ENCODE measurements at regions not wholly inside any gene's neighbourhood (a gene's known extent, or its start where the extent isn't known, plus 50 kb on each side); places are given as distances from the start of the nearest gene placed in this dataset.

DNA sequence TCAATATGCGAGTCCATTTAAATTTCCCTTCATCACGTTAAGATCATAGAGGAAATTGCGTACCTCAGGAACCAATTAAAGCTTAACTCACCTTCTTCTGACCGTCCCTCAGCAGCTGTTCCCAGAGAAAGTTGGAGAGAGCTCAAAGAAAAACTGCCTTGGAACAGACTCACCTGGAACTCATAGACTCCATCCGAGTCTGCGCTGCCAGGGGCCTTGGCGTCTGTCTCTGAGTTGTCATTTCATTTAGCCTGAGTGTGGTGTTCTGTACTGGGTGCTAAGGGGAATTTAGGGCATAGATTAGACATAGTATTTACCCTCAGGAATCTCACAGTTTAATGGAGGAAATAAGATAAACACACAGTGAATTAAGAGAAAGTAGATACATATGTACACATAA is 892.7 kb downstream of the TLE1 start:
- no peak for TF ChIP-seq CTCF (IDR thresholded peaks at IDR 0.05)
- no peak for TF ChIP-seq POLR2AphosphoS5 (IDR thresholded peaks at IDR 0.05)
- TF ChIP-seq EP300 (IDR thresholded peaks at IDR 0.05), result no peak
- TF ChIP-seq POLR2A (IDR thresholded peaks at IDR 0.05), result no peak
